ENCODE measurements at regions not wholly inside any gene's neighbourhood (a gene's known extent, or its start where the extent isn't known, plus 50 kb on each side); places are given as distances from the start of the nearest gene placed in this dataset.

- H3T11ph ChIP-seq (ENCODE audit: low read length) = no peak overlapping the region
- no peak overlapping the region for H3K27ac Mint-ChIP-seq
- H3K79me1 ChIP-seq (ENCODE audit: insufficient read depth, low read depth, low read length, poor library complexity, severe bottlenecking) = no peaks in the 10 kb centered on the region
- H2BK12ac ChIP-seq (ENCODE audit: insufficient read length, low read depth, low read length) = no peak overlapping the region
- no peak overlapping the region for H2BK120ac ChIP-seq (ENCODE audit: low read depth, low read length, poor library complexity, severe bottlenecking)
- no peak overlapping the region for H2AK5ac ChIP-seq (ENCODE audit: insufficient read length, low read length)
- H3K4ac ChIP-seq (ENCODE audit: low read depth, low read length) = no peak overlapping the region
- no peaks in the 10 kb centered on the region for H3K36me3 Mint-ChIP-seq (ENCODE audit: insufficient read depth in 1 of 3, low read depth in 3 of 3)
- no peak overlapping the region for H4K8ac ChIP-seq (replicated peaks; ENCODE audit: insufficient read length, low read depth, low read length)
- H3K79me2 ChIP-seq (ENCODE audit: insufficient read depth, low read length) = no peaks in the 10 kb centered on the region
- no peak overlapping the region for H2BK20ac ChIP-seq (ENCODE audit: low read depth, low read length, poor library complexity, severe bottlenecking)
- H3K4me1 Mint-ChIP-seq = no peaks in the 10 kb centered on the region
- no peak overlapping the region for H3K9ac ChIP-seq (ENCODE audit: extremely low read depth, insufficient read length, low read length)
- H3K23ac ChIP-seq (ENCODE audit: insufficient read length, low read depth, low read length) = no peak overlapping the region
- TF ChIP-seq, protein P1, sequence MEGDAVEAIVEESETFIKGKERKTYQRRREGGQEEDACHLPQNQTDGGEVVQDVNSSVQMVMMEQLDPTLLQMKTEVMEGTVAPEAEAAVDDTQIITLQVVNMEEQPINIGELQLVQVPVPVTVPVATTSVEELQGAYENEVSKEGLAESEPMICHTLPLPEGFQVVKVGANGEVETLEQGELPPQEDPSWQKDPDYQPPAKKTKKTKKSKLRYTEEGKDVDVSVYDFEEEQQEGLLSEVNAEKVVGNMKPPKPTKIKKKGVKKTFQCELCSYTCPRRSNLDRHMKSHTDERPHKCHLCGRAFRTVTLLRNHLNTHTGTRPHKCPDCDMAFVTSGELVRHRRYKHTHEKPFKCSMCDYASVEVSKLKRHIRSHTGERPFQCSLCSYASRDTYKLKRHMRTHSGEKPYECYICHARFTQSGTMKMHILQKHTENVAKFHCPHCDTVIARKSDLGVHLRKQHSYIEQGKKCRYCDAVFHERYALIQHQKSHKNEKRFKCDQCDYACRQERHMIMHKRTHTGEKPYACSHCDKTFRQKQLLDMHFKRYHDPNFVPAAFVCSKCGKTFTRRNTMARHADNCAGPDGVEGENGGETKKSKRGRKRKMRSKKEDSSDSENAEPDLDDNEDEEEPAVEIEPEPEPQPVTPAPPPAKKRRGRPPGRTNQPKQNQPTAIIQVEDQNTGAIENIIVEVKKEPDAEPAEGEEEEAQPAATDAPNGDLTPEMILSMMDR (conservative IDR thresholded peaks at IDR 0.05) = no peak
- no peaks in the 10 kb centered on the region for H3K9me3 Mint-ChIP-seq
- no peak overlapping the region for H2BK5ac ChIP-seq (ENCODE audit: insufficient read length, low read length)
- H4K91ac ChIP-seq (ENCODE audit: insufficient read length, low read depth, low read length) = no peak overlapping the region
- no peak overlapping the region for H3K14ac ChIP-seq (ENCODE audit: insufficient read depth, low read length)
- H3K4me3 Mint-ChIP-seq = no peak overlapping the region
- WGBS (ENCODE audit: extremely low coverage, insufficient read length, low lambda C conversion rate) = no CpG with 5 or more reads among the region's 3 CpGs
- no peak overlapping the region for H2BK15ac ChIP-seq (ENCODE audit: low read depth, low read length)
- H3K27me3 Mint-ChIP-seq (ENCODE audit: low read depth) = no peaks in the 10 kb centered on the region
- H3K23me2 ChIP-seq (ENCODE audit: insufficient read length, low read depth, low read length, poor library complexity, severe bottlenecking) = no peaks in the 10 kb centered on the region
- H4K5ac ChIP-seq (ENCODE audit: insufficient read length, low read depth, low read length) = no peak overlapping the region
- no peak for DNase-seq
- no peaks in the 10 kb centered on the region for H3K27me3 ChIP-seq (ENCODE audit: insufficient read depth, low read length)
- no peak overlapping the region for H3K56ac ChIP-seq (ENCODE audit: insufficient read length, low read depth, low read length)
- H3K9me3 ChIP-seq (ENCODE audit: control insufficient read depth, low read depth, low read length) = no peaks in the 10 kb centered on the region
- no peak overlapping the region for H3K4me2 ChIP-seq (ENCODE audit: insufficient read depth, insufficient read length, low read length)
- no peaks in the 10 kb centered on the region for H4K20me1 ChIP-seq (ENCODE audit: control insufficient read depth, insufficient read depth, insufficient read length)
- no peaks in the 10 kb centered on the region for H3K4me1 ChIP-seq (ENCODE audit: insufficient read depth, low read length)
- no peak overlapping the region for H3K27ac ChIP-seq (ENCODE audit: insufficient read length, low read depth, low read length)
- no peak overlapping the region for H3K18ac ChIP-seq (ENCODE audit: insufficient read length, low read depth, low read length)
- no peak overlapping the region for H2AFZ ChIP-seq (ENCODE audit: low read length)
Observed at GRCh38 chr11:87820011-87820410, 355.2 kb downstream of the RAB38 start.

Data from H9 (cell line).